Natural killer cell (primary cell): ENCODE measurements at regions not wholly inside any gene's neighbourhood (a gene's known extent, or its start where the extent isn't known, plus 50 kb on each side); places are given as distances from the start of the nearest gene placed in this dataset.

Source experiments
- ATAC-seq, 3 donors: fragments of 150-1000 bp in 2 of 3; fragments of 200-7000 bp in 1 of 3; cut with Tn5 transposase; 1 replicate in 1 of 3; 2 replicates in 2 of 3; pipeline ENCODE4 v1.10.0; 2021; ENCODE audit warnings: mild to moderate bottlenecking in 2 of 3, moderate library complexity in 2 of 3
- DNase-seq, 2 donors: peaks; one replicate each; pipeline versions ENCODE4 v3.0.0 to v3.0.0-alpha.2; 2013 to 2021; ENCODE audit warnings: mixed read lengths in 1 of 2
- H3K27ac ChIP-seq: one replicate; pipeline ENCODE4 v1.5.1; 2013; ENCODE audit warnings: mild to moderate bottlenecking, low read length
- H3K27me3 ChIP-seq: one replicate; pipeline ENCODE4 v1.6.1; 2013; ENCODE audit warnings: low read length; ENCODE audit not compliant: control insufficient read depth, insufficient read depth
- H3K36me3 ChIP-seq: one replicate; pipeline ENCODE4 v1.6.1; 2013; ENCODE audit warnings: low read length; ENCODE audit not compliant: control insufficient read depth, insufficient read depth
- H3K4me1 ChIP-seq: one replicate; pipeline ENCODE4 v1.6.1; 2013; ENCODE audit warnings: low read length; ENCODE audit not compliant: control insufficient read depth, insufficient read depth
- H3K4me3 ChIP-seq: one replicate; pipeline ENCODE4 v1.5.1; 2013; ENCODE audit warnings: low read length
- H3K9me3 ChIP-seq: one replicate; pipeline ENCODE4 v1.6.1; 2013; ENCODE audit warnings: low read length; ENCODE audit not compliant: control insufficient read depth, insufficient read depth
- H3K27ac Mint-ChIP-seq, 2 donors: one replicate each; pipeline ENCODE4 v1.8.0; 2022; ENCODE audit warnings: mild to moderate bottlenecking in 2 of 2, mixed read lengths in 2 of 2, moderate library complexity in 1 of 2
- H3K27me3 Mint-ChIP-seq, 2 donors: one replicate each; pipeline ENCODE4 v1.8.0; 2022; ENCODE audit warnings: low read depth in 2 of 2, mixed read lengths in 2 of 2
- H3K36me3 Mint-ChIP-seq: one replicate; pipeline ENCODE4 v1.8.0; 2022; ENCODE audit warnings: mixed read lengths
- H3K4me1 Mint-ChIP-seq, 2 donors: one replicate each; pipeline ENCODE4 v1.8.0; 2022; ENCODE audit warnings: mixed read lengths in 2 of 2
- H3K4me3 Mint-ChIP-seq: one replicate; pipeline ENCODE4 v1.8.0; 2022; ENCODE audit warnings: mild to moderate bottlenecking, moderate library complexity, mixed read lengths
- H3K9me3 Mint-ChIP-seq, 2 donors: one replicate each; pipeline ENCODE4 v1.8.0; 2022; ENCODE audit warnings: mixed read lengths in 2 of 2
- WGBS: methylation state at CpG from one replicate; pipeline ENCODE4 v1.1.7; 2013; ENCODE audit warnings: missing lambda C conversion rate; ENCODE audit not compliant: insufficient coverage; 5-methylcytosine and 5-hydroxymethylcytosine counted together
- intact Hi-C: fragments of 100-400 bp; cut with micrococcal nuclease; formaldehyde crosslinking; loops from one replicate; pipeline ENCODE4 v1.14.2; 2022
- TF ChIP-seq, protein P1 (sequence below): fragments of 200-600 bp; IDR thresholded peaks from one replicate; pipeline ENCODE4 v1.8.0; 2022; ENCODE audit warnings: antibody characterized with exemption

DNA sequence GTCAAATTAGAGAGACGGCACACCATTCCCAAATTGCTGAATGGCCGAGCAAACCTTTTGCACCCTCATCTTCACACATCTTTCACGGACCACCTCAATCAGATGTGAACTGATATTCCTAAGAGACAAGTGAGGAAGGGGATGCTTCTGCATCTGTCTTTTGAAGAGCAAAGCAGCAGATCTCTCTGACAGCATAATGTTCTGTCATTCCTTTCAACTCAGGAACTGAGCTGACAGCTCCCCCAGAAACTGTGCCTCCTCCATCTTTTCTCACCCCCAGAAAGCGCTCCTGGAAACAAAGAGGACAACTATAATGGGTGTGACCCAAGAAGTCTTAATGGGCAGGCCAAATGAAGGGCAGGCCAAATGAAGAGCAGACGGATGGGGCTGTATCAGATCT lies 256.4 kb downstream of the C1orf94 start:
- H3K27ac ChIP-seq = no peak overlapping the region
- no peaks in the 10 kb centered on the region for H3K9me3 ChIP-seq
- Mint-ChIP-seq H3K4me1 (no peaks in the 10 kb centered on the region), H3K27ac (no peak overlapping the region), H3K27me3 (peaks cover 4 to 10% of the 10 kb centered on the region in 2 donors), H3K36me3 (no peaks in the 10 kb centered on the region), H3K4me3 (no peak overlapping the region), H3K9me3 (no peaks in the 10 kb centered on the region)
- no peak overlapping the region for H3K4me3 ChIP-seq
- no peak for ATAC-seq
- intact Hi-C loops = no loop called here
- no peak for DNase-seq
- 83% methylated on average over 3 of the region's 5 CpGs for WGBS
- H3K36me3 ChIP-seq = no peaks in the 10 kb centered on the region
- TF ChIP-seq, protein P1, sequence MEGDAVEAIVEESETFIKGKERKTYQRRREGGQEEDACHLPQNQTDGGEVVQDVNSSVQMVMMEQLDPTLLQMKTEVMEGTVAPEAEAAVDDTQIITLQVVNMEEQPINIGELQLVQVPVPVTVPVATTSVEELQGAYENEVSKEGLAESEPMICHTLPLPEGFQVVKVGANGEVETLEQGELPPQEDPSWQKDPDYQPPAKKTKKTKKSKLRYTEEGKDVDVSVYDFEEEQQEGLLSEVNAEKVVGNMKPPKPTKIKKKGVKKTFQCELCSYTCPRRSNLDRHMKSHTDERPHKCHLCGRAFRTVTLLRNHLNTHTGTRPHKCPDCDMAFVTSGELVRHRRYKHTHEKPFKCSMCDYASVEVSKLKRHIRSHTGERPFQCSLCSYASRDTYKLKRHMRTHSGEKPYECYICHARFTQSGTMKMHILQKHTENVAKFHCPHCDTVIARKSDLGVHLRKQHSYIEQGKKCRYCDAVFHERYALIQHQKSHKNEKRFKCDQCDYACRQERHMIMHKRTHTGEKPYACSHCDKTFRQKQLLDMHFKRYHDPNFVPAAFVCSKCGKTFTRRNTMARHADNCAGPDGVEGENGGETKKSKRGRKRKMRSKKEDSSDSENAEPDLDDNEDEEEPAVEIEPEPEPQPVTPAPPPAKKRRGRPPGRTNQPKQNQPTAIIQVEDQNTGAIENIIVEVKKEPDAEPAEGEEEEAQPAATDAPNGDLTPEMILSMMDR = no peak
- no peaks in the 10 kb centered on the region for H3K27me3 ChIP-seq
- H3K4me1 ChIP-seq = no peaks in the 10 kb centered on the region

DNA sequence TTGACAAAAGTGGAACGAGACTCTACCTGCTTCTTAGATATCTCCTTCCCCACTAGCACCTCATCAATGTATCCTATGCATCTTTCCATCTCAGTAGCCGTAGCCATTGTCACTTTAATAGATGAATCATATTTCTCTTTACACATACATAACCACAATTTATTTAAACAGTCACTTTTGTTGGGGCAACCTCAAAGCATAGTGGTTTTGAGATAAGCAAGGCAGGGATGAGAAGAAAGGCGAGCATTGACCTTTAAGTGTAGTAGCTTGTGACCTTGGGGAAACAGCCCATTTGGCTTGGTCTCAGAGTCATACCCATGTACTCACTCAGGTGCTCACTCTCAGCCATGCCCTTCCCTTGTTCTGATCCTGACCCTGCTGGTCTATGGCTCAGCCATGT lies 260.1 kb downstream of the C1orf94 start:
- Mint-ChIP-seq H3K27me3 (peaks cover 6 to 9% of the 10 kb centered on the region in 2 donors), H3K27ac (no peak overlapping the region), H3K4me1 (no peaks in the 10 kb centered on the region), H3K36me3 (no peaks in the 10 kb centered on the region), H3K9me3 (no peaks in the 10 kb centered on the region), H3K4me3 (no peak overlapping the region)
- Histone ChIP-seq H3K4me1 (no peaks in the 10 kb centered on the region), H3K27me3 (no peaks in the 10 kb centered on the region), H3K36me3 (no peaks in the 10 kb centered on the region), H3K4me3 (no peak overlapping the region), H3K27ac (no peak overlapping the region), H3K9me3 (no peaks in the 10 kb centered on the region)
- TF ChIP-seq, protein P1 = no peak
- DNase-seq (no peak), ATAC-seq (no peak)
- 64% methylated on average over 3 of the region's 3 CpGs for WGBS
- intact Hi-C loops = no loop called here

DNA sequence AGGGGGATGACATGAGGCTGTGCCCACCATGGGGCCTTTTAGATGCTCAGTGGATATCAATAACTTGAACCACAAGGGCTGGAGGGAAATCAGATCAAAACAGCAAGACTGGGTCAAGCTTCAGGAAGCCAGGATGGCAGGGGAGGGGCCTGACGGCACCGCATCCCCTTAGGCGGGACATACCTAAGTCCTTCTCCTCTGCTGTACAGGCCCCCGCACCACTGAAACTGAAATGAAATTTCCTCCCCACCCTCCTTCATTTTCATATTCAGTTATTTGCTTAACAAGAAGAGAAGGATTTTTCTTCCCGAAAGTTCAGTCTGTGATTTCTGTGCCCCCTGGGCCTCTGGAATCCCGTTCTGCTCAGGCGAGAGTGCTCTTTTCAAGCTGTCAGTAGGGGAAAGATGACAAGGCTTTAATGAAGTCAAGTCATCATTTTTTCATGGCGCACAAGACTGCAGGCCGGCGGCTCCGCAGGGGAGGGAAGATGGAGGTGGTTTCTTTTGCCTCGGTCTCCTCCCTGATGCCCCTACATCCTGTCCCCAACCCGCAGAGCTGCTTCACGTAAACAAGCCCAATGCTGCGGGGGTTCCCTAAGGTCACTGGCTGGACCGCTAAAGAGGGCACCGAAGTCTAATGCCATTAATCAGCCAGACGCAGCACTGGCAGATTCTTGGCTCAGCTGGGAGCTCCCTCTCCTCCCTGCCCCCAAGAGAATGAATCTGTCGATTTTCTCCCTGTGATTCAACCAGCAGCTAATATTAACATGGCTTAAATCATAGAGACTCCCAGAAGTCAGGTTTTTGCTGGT lies 264.8 kb downstream of the C1orf94 start:
- no peaks in the 10 kb centered on the region for H3K4me1 Mint-ChIP-seq
- H3K27me3 Mint-ChIP-seq = peaks cover 6 to 26% of the 10 kb centered on the region in 2 donors
- Histone ChIP-seq H3K4me3 (no peak overlapping the region), H3K27me3 (no peaks in the 10 kb centered on the region), H3K27ac (no peak overlapping the region), H3K4me1 (no peaks in the 10 kb centered on the region), H3K36me3 (no peaks in the 10 kb centered on the region), H3K9me3 (no peaks in the 10 kb centered on the region)
- 63% methylated on average over 18 of the region's 19 CpGs for WGBS
- no peaks in the 10 kb centered on the region for H3K9me3 Mint-ChIP-seq
- H3K4me3 Mint-ChIP-seq = no peak overlapping the region
- no peak overlapping the region for H3K27ac Mint-ChIP-seq
- DNase-seq (no peak), ATAC-seq (no peak)
- intact Hi-C loops = no loop called here
- H3K36me3 Mint-ChIP-seq = no peaks in the 10 kb centered on the region
- TF ChIP-seq, protein P1 = no peak

DNA sequence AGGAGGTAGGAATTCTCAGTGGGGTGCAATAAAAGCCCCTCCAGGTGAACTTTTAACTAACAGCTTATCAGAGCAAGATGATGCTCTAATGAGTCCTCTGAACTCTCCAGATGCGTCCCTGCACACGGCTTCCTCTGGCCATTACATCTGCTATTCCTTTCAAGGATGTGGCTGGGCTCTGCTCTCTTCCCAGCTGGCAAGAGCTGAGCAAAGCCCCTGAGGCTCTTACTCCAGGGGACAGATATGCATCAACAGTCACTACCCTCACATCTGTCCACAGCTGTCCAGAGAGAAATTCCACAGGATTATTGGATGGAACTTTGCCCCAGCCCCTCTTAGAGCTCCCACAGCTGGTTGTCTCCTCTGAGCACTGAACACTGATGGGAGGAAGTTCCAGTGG lies 267.8 kb downstream of the C1orf94 start:
- no peaks in the 10 kb centered on the region for H3K9me3 Mint-ChIP-seq
- Histone ChIP-seq H3K36me3 (no peaks in the 10 kb centered on the region), H3K4me1 (no peaks in the 10 kb centered on the region), H3K27me3 (no peaks in the 10 kb centered on the region), H3K9me3 (no peaks in the 10 kb centered on the region), H3K27ac (no peak overlapping the region), H3K4me3 (no peak overlapping the region)
- H3K4me1 Mint-ChIP-seq = no peaks in the 10 kb centered on the region
- no peaks in the 10 kb centered on the region for H3K36me3 Mint-ChIP-seq
- H3K27ac Mint-ChIP-seq = no peak overlapping the region
- ATAC-seq (no peak), DNase-seq (no peak)
- WGBS = 67% methylated on average over 2 of the region's 2 CpGs
- H3K27me3 Mint-ChIP-seq = peaks cover 6 to 17% of the 10 kb centered on the region in 2 donors
- H3K4me3 Mint-ChIP-seq = no peak overlapping the region
- intact Hi-C loops = no loop called here
- TF ChIP-seq, protein P1 = no peak
